Osteocyte (in vitro differentiated cells): ENCODE measurements at regions not wholly inside any gene's neighbourhood (a gene's known extent, or its start where the extent isn't known, plus 50 kb on each side); places are given as distances from the start of the nearest gene placed in this dataset.
A peak's percentile ranks its signal among the peaks of the same experiment; 100 is the strongest.
"Not testable (repeated sequence)": the region's sequence is repeated elsewhere in the genome, so short reads cannot be mapped to it uniquely, and the experiment has no call there.

Source experiments
- DNase-seq: peaks from one replicate; pipeline ENCODE4 v3.0.0; 2021; ENCODE audit warnings: mixed read lengths; ENCODE audit not compliant: unreplicated experiment; ENCODE audit errors: extremely low spot score
- H3K27ac Mint-ChIP-seq: one replicate; pipeline ENCODE4 v1.8.0; 2021; ENCODE audit warnings: mild to moderate bottlenecking, mixed read lengths; ENCODE audit not compliant: unreplicated experiment
- H3K27me3 Mint-ChIP-seq: one replicate; pipeline ENCODE4 v1.8.0; 2021; ENCODE audit warnings: mixed read lengths; ENCODE audit not compliant: unreplicated experiment
- H3K36me3 Mint-ChIP-seq: one replicate; pipeline ENCODE4 v1.8.0; 2021; ENCODE audit warnings: mixed read lengths; ENCODE audit not compliant: unreplicated experiment
- H3K4me1 Mint-ChIP-seq: one replicate; pipeline ENCODE4 v1.8.0; 2021; ENCODE audit warnings: mixed read lengths; ENCODE audit not compliant: unreplicated experiment
- H3K4me3 Mint-ChIP-seq: one replicate; pipeline ENCODE4 v1.8.0; 2021; ENCODE audit warnings: mild to moderate bottlenecking, moderate library complexity, mixed read lengths; ENCODE audit not compliant: unreplicated experiment
- H3K9me3 Mint-ChIP-seq: one replicate; pipeline ENCODE4 v1.8.0; 2021; ENCODE audit warnings: mixed read lengths; ENCODE audit not compliant: unreplicated experiment

- H3K27ac Mint-ChIP-seq, DNase-seq, H3K36me3 Mint-ChIP-seq, H3K4me1 Mint-ChIP-seq, H3K4me3 Mint-ChIP-seq, H3K9me3 Mint-ChIP-seq: not testable (repeated sequence)
- H3K27me3 Mint-ChIP-seq = peaks cover 10% of the 10 kb centered on the region
Measured at GRCh38 chr7:76739538-76739937, 112.5 kb upstream of the POMZP3 start.

GRCh38 chr7:76736724-76737123, 109.6 kb upstream of the POMZP3 start:
- not testable (repeated sequence) for H3K4me3 Mint-ChIP-seq, H3K9me3 Mint-ChIP-seq, H3K27me3 Mint-ChIP-seq, DNase-seq, H3K27ac Mint-ChIP-seq, H3K4me1 Mint-ChIP-seq, H3K36me3 Mint-ChIP-seq

- not testable (repeated sequence) for H3K4me3 Mint-ChIP-seq, H3K4me1 Mint-ChIP-seq, H3K9me3 Mint-ChIP-seq, H3K27ac Mint-ChIP-seq, H3K27me3 Mint-ChIP-seq, H3K36me3 Mint-ChIP-seq, DNase-seq
Measured at GRCh38 chr7:76736091-76736490, 109.0 kb upstream of the POMZP3 start.

- H3K36me3 Mint-ChIP-seq, H3K27me3 Mint-ChIP-seq, DNase-seq, H3K4me3 Mint-ChIP-seq, H3K27ac Mint-ChIP-seq, H3K4me1 Mint-ChIP-seq, H3K9me3 Mint-ChIP-seq: not testable (repeated sequence)
Measured at GRCh38 chr7:76735668-76736067, 108.6 kb upstream of the POMZP3 start.

- H3K36me3 Mint-ChIP-seq, H3K4me1 Mint-ChIP-seq, H3K27me3 Mint-ChIP-seq, H3K9me3 Mint-ChIP-seq, DNase-seq: not testable (repeated sequence)
- peak overlapping the region; percentile 72 for H3K4me3 Mint-ChIP-seq
- H3K27ac Mint-ChIP-seq = peak overlapping the region; percentile 23
Measured at GRCh38 chr7:76728571-76728974, 101.5 kb upstream of the POMZP3 start.

- not testable (repeated sequence) for H3K27me3 Mint-ChIP-seq, H3K9me3 Mint-ChIP-seq, H3K4me1 Mint-ChIP-seq, H3K27ac Mint-ChIP-seq, DNase-seq, H3K36me3 Mint-ChIP-seq, H3K4me3 Mint-ChIP-seq
Measured at GRCh38 chr7:76723928-76724327, 96.8 kb upstream of the POMZP3 start.

GRCh38 chr7:76716551-76716950, 89.5 kb upstream of the POMZP3 start:
- not testable (repeated sequence) for H3K27ac Mint-ChIP-seq, DNase-seq, H3K36me3 Mint-ChIP-seq, H3K27me3 Mint-ChIP-seq, H3K4me1 Mint-ChIP-seq, H3K4me3 Mint-ChIP-seq
- H3K9me3 Mint-ChIP-seq = peaks cover 12% of the 10 kb centered on the region

GRCh38 chr7:76712926-76713325, 85.8 kb upstream of the POMZP3 start:
- H3K4me1 Mint-ChIP-seq, DNase-seq, H3K36me3 Mint-ChIP-seq, H3K27ac Mint-ChIP-seq, H3K4me3 Mint-ChIP-seq, H3K27me3 Mint-ChIP-seq: not testable (repeated sequence)
- H3K9me3 Mint-ChIP-seq = peaks cover 12% of the 10 kb centered on the region

- H3K9me3 Mint-ChIP-seq = peaks cover 15% of the 10 kb centered on the region
- H3K36me3 Mint-ChIP-seq, DNase-seq, H3K4me1 Mint-ChIP-seq, H3K27ac Mint-ChIP-seq, H3K27me3 Mint-ChIP-seq, H3K4me3 Mint-ChIP-seq: not testable (repeated sequence)
Measured at GRCh38 chr7:76711648-76712047, 84.6 kb upstream of the POMZP3 start.

GRCh38 chr7:76709703-76710102, 82.6 kb upstream of the POMZP3 start:
- not testable (repeated sequence) for H3K9me3 Mint-ChIP-seq, H3K4me3 Mint-ChIP-seq, H3K36me3 Mint-ChIP-seq, H3K27me3 Mint-ChIP-seq, H3K27ac Mint-ChIP-seq, H3K4me1 Mint-ChIP-seq, DNase-seq

- not testable (repeated sequence) for DNase-seq, H3K9me3 Mint-ChIP-seq, H3K36me3 Mint-ChIP-seq, H3K27ac Mint-ChIP-seq, H3K4me3 Mint-ChIP-seq, H3K4me1 Mint-ChIP-seq, H3K27me3 Mint-ChIP-seq
Measured at GRCh38 chr7:76708446-76708845, 81.4 kb upstream of the POMZP3 start.

- not testable (repeated sequence) for H3K4me3 Mint-ChIP-seq, H3K4me1 Mint-ChIP-seq, H3K9me3 Mint-ChIP-seq, H3K27me3 Mint-ChIP-seq, H3K36me3 Mint-ChIP-seq, DNase-seq, H3K27ac Mint-ChIP-seq
Measured at GRCh38 chr7:76703815-76704214, 76.7 kb upstream of the POMZP3 start.

- H3K27ac Mint-ChIP-seq, H3K9me3 Mint-ChIP-seq, H3K4me3 Mint-ChIP-seq, H3K36me3 Mint-ChIP-seq, H3K4me1 Mint-ChIP-seq, DNase-seq: not testable (repeated sequence)
- peaks cover 19% of the 10 kb centered on the region for H3K27me3 Mint-ChIP-seq
Measured at GRCh38 chr7:76686277-76686676, 59.2 kb upstream of the POMZP3 start.
